ENCODE measurements at regions not wholly inside any gene's neighbourhood (a gene's known extent, or its start where the extent isn't known, plus 50 kb on each side); places are given as distances from the start of the nearest gene placed in this dataset.

DNA sequence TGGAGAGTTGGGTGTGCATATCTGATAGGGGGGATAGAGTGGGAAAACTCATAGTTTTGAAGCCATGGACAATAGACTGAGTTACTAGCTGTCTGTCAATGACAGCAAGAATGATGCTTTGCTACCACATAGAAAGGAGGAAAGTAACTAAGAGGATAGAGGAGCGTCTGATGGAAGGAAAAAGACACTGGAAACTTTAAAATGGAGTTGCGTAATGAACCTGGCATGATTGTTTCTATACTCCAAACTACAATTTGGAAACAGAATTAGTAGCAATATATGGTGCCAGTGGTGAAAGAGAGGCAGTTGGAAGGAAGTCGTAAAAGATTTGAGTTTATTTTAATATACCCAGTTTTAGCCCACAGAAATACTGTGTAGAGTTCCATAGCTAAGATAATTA lies 163.6 kb downstream of the TUSC7 start:
- WGBS, 2 donors (ENCODE audit: low coverage in 1 of 2) = 90 to 91% methylated on average over 2 to 3 of the region's 3 CpGs
- TF ChIP-seq POLR2AphosphoS5 (IDR thresholded peaks at IDR 0.05) = no peak
- no peak for TF ChIP-seq EP300 (IDR thresholded peaks at IDR 0.05)
- no peak for TF ChIP-seq POLR2A (IDR thresholded peaks at IDR 0.05)
- TF ChIP-seq CTCF (IDR thresholded peaks at IDR 0.05) = no peak
- ATAC-seq = no peak
- Histone ChIP-seq H3K27me3 (no peaks in the 10 kb centered on the region), H3K27ac (no peak overlapping the region), H3K4me3 (no peak overlapping the region), H3K9me3 (peaks cover 0 to 4% (median 0%) of the 10 kb centered on the region in 3 donors), H3K4me1 (no peaks in the 10 kb centered on the region), H3K36me3 (no peaks in the 10 kb centered on the region)

DNA sequence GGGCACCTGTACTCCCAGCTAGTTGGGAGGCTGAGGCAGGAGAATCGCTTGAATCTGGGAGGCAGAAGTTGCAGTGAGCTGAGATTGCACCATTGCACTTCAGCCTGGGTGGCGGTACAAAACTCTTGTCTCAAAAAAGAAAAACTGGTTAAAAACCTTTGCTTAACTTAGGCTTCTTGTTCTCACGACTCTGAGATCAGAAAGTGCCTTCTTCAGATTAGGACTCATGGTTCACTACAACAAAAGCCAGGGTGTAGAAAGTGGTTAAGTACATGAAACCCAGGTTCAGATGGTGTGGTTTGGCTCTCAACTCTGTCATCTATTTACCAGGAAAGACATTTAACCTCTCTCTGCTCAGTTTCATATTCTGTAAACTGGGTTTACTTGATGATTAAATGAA lies 168.4 kb downstream of the TUSC7 start:
- ATAC-seq = no peak

DNA sequence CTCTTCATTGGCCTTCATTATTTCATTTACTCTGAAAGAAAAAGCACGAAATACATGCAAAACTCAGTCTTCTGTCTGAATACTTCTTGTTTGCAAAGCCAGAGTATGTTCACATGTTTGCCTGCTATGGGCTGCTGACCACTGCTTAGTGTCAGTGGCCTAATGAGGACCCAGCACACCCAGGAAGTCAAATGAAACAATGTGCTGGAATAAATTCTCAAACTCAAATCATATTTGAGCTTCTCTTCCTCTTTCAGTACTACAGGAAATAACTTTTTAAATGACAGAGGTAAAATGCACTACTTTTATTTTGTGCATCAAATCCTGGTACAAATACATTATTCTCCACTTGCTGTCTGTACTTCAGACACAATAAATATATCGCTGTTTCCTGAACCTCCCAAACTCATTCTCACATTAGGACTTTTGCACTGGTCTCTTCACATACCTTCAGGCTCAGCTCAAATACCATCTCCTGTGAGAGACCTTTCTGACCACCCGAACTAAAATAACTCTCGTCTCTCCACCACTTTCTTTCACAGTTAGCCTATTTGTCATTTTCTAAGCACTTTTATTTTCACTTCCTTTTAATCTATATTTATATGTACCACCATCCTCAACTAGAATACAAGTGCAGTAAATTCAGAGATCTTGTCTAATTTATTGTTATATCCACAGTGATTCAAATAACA lies 176.8 kb downstream of the TUSC7 start:
- Histone ChIP-seq H3K27me3 (no peaks in the 10 kb centered on the region), H3K4me1 (no peaks in the 10 kb centered on the region), H3K9me3 (no peaks in the 10 kb centered on the region), H3K4me3 (no peak overlapping the region), H3K27ac (no peak overlapping the region), H3K36me3 (no peaks in the 10 kb centered on the region)
- no peak for ATAC-seq
- TF ChIP-seq CTCF (IDR thresholded peaks at IDR 0.05) (no peak), POLR2A (IDR thresholded peaks at IDR 0.05) (no peak), POLR2AphosphoS5 (IDR thresholded peaks at IDR 0.05) (no peak), EP300 (IDR thresholded peaks at IDR 0.05) (no peak)
- 59 to 72% methylated on average over 4 of the region's 4 CpGs for WGBS, 2 donors (ENCODE audit: low coverage in 1 of 2)

More for the DNA sequence above, 168.4 kb downstream of the TUSC7 start:
- H3K4me1 ChIP-seq = no peaks in the 10 kb centered on the region
- H3K27ac ChIP-seq = no peak overlapping the region
- peaks cover 0 to 4% (median 0%) of the 10 kb centered on the region in 3 donors for H3K9me3 ChIP-seq
- 96% methylated on average over 3 of the region's 3 CpGs; no CpG with 5 or more reads in 1 of the 2 donors for WGBS, 2 donors (ENCODE audit: low coverage in 1 of 2)
- TF ChIP-seq CTCF (IDR thresholded peaks at IDR 0.05) (no peak), EP300 (IDR thresholded peaks at IDR 0.05) (no peak), POLR2A (IDR thresholded peaks at IDR 0.05) (no peak), POLR2AphosphoS5 (IDR thresholded peaks at IDR 0.05) (no peak)
- no peaks in the 10 kb centered on the region for H3K36me3 ChIP-seq
- no peaks in the 10 kb centered on the region for H3K27me3 ChIP-seq
- no peak overlapping the region for H3K4me3 ChIP-seq

DNA sequence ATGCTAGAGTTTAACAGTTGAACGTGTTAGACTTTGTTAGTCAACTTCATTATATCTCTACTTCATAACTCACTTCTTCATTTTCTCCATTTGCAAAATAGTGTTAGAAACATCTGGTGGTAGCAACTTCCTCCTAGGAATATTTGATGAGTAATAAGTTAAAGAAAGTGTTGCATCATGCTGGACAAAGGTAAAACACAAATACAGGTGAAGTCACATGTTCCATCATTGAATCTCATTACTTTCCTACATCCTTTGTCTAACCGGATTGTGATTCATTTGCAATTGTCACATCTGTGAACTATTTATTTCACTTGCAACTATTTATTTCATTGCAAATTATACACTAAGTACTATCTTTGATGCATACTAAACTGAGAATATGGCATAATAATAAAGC lies 186.5 kb downstream of the TUSC7 start:
- WGBS, 2 donors (ENCODE audit: low coverage in 1 of 2) = 82 to 91% methylated on average over 2 of the region's 2 CpGs

More for the DNA sequence above, 186.5 kb downstream of the TUSC7 start:
- no peaks in the 10 kb centered on the region for H3K9me3 ChIP-seq
- no peak overlapping the region for H3K27ac ChIP-seq
- H3K4me1 ChIP-seq = no peaks in the 10 kb centered on the region
- ATAC-seq = no peak
- no peak for TF ChIP-seq EP300 (IDR thresholded peaks at IDR 0.05)
- TF ChIP-seq CTCF (IDR thresholded peaks at IDR 0.05) = no peak
- no peak for TF ChIP-seq POLR2AphosphoS5 (IDR thresholded peaks at IDR 0.05)
- no peak for TF ChIP-seq POLR2A (IDR thresholded peaks at IDR 0.05)
- no peaks in the 10 kb centered on the region for H3K27me3 ChIP-seq
- no peaks in the 10 kb centered on the region for H3K36me3 ChIP-seq
- no peak overlapping the region for H3K4me3 ChIP-seq
